RPMI8226 (cell line): ENCODE measurements at regions not wholly inside any gene's neighbourhood (a gene's known extent, or its start where the extent isn't known, plus 50 kb on each side); places are given as distances from the start of the nearest gene placed in this dataset.

ENCODE experiments used
- DNase-seq: peaks from one replicate; pipeline ENCODE4 v3.0.0-alpha.2; 2015

DNA sequence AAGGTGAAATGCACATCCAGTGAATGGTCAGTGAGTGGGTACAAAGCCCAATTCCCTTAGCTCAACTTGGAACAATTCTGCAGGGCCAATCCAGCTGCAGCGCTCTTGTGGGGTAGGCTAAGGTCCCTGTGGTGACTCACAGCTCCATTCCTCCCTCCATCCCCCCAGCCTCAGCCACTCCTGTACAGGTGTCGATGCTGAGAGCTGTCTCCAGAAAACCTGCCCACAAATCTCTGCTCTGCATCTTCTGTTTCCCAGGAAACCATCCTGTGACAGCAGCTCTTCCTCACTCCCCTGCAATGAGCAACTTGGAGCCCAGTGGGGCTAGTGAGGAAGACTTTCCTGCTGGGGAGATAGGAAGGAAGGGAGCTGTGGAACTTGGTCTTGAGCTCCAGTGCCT, 244.7 kb upstream of the GPR26 start:
- no peak for DNase-seq

DNA sequence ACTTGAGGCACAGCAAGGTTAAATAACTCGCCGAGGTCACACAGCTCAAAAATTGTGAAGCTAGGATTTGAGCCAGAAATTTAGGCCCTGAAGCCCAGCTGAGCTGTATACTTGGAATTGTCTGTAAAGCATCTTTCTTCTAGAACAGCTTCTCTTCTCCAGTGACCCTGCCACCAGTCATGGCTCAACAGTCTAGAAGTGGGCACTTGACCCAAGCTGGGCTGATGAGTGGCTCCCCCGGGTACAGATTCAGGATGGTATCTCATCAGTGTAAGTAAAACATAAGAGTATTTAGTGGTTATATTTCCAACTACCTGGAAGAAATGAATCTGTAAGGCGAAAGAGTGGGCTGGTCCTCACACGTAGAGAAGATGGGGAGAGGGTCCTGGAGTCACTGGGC, 243.9 kb upstream of the GPR26 start:
- DNase-seq = no peak

DNA sequence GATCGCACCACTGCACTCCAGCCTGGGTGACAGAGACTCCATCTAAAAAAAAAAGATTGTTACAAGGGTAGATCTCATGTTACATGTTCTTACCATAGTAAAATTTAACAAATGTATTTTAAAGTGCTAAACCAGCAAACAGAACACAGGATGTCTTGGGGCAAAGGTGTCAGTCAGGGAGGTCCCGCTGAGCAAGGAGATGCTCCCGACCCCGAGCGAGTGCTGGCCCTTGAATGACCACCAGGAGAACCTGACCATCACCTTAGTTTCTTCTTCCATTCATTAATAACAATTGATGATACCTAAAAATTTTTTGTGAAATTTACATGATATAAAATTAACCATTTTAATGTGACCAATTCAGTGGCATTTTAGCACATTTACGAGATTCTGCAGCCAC, 241.6 kb upstream of the GPR26 start:
- DNase-seq = no peak

DNA sequence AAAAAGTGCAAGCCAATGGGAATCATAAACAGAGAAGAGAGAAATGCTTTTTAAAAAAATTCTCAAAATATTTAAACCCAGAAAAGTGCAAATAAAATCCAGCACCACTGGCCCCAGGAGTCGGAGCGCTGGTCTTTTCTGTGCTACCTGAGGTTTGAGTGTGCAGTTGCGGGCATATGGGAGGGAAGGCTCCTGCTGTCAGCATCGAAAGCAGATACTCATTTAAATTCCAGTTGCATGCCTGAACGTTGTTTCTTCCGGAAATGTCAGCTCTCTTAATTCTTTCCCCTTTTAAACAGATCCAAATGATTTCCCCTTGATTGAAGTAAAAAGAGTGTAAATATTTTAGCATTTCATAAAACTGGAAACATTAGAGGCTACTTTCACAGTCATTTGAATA, 240.5 kb upstream of the GPR26 start:
- DNase-seq = no peak

DNA sequence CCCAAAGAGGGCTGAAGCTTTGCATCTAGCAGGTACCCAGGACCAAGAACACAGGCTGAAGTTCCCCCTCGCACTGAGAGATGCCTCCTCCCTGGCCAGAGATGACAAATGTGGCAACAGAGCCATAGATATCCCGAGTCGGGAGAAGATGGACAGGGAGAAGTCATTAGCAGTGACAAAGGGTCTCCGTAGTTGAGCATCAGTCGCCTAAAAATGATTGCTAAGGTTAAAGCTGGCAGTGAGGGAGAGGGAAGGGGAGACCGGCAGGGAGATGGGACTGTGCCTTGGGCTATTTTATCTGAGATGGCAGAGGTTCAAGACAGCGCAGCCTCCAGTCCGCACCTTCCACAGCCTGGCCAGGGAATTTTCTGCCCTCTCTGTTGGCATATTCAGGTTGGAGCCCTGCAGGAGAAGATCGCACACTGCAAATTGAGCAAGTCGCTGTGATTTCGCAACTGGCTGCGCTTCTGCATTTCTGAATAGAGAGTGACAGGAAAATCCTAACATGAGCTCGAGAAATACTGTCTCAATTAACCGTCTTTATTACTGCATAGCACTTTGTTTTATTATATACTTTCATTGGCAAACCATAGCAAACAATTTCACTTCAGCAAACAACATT, 238.9 kb upstream of the GPR26 start:
- DNase-seq = no peak

DNA sequence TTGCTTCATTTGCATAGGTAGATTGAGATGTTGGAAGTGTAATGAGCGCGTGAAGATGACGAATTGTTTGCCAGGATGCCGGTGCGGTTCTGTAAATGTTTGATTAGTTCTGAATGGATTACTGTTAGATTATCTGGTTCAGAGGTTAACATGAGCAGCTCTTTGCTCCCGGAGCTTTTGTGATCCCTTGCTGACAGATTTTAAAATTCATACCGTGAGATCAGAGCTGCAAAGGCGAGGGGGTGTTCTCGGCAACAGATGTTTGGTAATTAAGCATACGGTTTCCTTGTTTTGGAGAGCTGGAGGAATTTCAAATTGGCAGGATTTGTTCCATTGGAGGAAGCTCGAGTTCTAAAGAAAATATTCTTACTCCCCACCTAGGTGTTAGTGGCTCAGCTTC, 237.8 kb upstream of the GPR26 start:
- DNase-seq = no peak

DNA sequence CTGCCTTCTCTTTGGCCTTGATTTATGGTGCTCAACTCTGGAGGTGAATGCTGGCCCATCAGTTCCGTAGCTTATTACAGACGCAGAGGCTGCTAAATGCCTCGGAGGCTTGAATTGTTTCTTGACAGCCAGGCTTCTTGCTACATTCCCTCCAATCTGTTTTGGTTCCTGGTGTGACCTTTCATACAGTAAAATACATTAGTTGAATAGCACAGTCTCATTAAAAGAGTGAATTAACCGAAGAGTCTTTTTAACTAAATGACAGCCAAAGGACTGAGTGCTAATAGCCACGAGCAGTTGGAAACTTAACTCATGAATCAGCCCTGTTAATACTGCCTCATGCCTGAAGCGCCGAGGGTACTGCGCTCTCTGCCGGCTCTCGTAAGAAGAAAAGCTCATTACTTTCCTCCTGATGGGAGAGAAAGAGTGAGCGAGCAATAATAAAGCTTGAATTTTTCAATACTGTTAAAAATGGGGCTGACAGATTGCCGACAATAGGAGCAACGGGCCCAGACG, 236.4 kb upstream of the GPR26 start:
- no peak for DNase-seq

DNA sequence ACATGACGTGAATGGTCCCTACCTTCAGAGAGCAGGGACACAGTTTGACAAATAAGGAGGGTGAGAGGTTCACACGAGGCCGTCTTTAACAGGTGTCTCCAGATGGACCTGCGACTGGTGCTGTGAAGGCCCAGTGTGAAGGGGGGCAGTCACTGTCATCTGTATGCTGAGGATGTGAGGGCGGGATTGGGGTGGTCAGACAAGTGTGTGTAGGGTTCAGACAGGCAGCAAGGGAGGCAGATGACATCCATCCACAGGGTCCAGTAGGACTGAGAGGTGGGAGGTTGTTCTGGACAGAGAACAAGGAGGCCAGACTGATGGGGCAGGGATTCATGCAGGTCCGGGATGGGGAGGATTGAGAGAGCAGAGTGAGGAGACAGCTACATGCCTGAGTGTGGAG, 232.6 kb upstream of the GPR26 start:
- DNase-seq = no peak

DNA sequence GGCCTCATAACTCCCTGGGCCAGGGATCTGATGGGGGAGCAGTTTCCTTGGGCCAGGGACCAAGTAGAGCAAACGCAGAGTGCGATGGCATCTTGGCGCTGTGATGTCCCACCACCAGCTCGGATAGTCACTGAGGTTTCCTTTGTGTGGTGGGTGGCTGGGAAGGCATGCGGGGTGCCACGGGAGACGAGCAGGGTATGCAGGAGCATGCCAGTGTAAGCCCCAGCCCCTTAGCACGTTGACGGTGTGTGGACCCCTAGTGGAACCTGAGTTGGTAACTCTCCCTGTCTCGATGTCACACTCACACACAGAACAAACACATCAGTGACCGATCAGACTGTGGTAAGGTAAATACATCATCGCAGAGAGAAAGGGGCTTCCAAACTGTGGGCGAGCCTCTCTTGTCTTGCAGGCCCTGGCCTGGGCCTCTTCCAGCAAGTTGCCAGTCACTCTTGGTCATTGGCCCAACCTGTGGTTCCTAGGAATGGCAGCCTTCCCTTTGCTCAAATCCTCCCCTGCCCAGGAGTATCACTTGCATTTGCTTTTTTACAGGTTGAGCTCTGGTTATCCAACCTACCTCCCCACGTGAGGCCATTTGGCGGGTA, 231.6 kb upstream of the GPR26 start:
- DNase-seq = no peak

DNA sequence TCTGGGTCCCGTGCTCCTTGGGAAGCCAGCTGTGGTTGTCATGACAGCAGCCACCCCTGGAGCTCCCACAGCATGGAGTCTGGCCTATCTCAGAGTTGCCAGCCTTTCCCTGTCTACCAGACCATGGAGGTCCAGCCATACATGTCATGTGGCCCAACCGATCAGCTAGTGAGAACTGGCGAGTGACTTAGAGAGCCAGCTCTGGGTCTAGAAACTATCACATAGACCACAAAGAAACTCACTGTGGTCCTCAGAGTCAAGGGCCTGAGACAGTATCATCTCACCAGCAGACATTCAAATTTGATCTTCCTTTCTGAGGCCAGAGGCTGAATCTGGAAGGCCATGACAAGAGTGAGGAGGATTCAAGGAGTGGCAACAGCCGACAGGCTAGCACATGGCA, 223.3 kb upstream of the GPR26 start:
- DNase-seq = no peak

DNA sequence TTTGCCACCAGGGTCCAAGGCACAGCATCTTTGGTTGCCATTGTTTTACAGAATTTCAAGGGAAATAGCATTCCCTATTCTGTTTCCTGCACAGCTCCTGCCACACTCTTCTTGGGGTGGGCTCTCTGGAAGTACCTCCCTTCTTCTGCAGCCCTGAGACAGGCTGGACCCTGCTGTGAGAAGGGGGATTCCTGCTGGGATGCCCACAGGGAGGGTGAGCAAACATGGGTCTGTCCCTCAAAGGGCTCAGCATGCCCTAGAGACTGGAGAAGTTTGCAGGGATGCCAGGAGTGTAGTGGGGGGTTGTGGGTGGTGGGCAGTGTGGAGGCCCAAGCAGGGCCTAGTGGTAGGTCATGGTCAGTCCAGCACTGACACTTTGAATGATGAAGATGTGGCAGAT, 222.2 kb upstream of the GPR26 start:
- no peak for DNase-seq

DNA sequence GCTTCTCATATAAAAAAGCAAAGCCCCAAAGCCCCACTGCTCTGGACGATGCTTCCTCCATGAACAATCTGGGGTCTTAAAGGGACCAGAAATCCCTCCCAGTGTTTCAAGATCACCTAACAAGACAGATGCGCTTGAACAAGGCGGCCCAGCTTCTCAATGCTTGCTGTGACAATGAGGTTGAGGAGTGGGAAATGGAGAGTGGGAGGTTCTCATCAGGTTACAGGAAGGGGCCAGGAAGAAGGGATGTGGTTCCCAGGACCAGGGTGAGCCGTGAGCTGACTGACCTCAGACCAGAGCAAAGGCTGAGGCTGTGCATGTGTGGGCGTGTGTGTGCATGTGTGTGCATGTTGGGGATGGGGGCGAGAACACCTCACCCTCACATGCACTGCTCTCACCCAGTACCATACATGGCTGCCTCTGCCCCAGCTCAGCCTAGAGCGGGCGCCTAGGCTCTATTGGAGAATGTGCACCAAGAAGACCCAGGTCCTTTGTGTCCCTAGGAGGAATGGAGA, 220.8 kb upstream of the GPR26 start:
- DNase-seq = no peak

DNA sequence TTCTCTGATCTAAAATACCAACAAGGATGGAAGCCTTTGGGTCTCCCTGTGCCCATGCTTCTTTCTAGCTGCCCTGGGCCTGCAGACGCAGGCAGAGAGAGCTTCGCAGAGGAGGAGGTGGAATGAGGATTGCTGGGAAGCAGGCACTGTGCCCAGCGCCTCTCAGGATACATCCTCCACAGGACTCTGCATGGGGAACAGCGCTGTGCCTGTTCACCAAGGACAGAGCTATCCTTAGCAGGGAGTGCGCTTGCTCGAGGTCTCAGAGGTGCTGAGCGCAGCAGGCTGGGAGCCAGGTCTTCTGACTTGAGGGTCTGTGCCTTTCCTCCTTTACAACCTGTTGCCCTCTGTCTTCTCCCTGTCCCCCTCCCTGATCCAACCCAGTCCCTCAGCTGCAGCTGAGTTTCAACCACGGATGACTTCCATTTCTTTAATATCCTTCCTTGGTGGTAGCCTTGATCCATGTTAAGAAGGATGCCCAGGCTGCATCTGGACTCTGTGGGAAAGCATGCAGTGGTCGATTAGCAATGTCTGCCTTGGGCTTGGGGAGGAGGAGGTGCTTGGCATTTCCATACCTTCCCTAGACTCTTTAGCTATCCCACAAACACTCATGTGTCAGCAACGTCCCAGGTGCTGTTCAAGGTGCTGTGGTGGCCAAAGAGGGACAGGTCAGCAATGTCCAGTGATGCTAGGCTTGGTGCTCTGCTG, 219.6 kb upstream of the GPR26 start:
- DNase-seq = no peak

DNA sequence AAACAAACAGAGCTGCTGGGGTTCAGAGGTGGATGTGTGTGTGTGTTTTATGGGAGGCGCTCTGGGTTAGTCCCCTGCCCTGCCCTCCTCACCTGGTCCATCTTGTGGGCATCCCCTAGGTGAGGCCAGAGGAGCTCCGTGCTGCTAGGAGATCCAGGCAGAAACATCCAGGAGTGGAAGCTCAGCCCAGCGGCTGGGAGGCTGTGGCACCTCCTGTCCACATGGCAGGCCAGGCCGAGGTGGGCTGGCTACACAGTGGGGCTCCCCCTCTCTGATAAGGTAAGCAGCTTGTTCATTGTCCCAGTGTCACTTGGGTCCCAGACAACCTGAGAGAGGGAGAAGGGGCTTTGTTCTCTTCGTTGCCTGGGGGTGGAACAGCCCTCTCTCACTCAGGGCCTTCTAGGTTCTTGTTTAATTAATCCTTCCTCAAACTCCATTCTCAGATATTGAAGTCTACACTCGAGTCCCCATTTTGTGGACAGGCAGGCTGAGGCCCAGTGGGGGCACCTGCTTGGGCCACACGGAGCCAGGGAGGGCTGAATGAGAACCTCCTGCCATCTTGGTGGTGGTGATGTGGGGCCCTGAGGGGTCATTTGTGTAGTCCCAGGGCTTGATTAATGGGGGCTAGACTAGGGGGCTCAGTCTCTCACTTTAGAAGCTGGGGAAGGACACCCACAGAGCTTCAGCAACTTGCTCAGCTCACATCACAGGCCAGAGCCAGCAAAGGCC, 216.8 kb upstream of the GPR26 start:
- DNase-seq = no peak

DNA sequence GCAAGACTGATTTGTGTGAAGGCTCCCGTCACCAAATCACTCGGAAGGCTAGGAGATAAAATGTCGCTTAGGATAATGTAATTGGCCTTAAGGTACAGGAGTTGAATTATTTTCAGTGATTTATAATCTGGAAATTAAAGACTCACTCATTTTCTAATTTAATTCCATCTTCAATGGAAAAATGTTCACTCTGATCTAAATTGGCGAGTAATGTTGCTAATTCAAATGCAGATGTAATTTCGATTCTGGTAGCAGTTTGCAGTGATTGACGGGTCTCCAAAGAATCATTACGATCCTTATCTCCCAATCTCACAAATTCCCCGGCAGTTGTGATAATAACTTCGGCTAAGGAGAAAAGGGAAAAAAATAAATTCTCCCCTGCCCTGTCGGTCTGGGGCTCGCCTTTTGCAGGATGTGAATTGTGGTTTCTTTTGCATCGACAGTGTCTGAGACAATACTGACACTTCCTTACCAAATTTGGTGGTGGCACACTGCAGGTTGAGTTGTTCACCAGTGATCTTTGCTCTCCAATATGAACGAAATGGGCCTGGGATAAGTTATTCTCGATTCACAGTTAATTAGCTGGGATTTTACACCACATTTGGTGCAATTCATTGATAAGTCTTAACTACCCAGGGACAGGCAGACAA, 215.1 kb upstream of the GPR26 start:
- no peak for DNase-seq

DNA sequence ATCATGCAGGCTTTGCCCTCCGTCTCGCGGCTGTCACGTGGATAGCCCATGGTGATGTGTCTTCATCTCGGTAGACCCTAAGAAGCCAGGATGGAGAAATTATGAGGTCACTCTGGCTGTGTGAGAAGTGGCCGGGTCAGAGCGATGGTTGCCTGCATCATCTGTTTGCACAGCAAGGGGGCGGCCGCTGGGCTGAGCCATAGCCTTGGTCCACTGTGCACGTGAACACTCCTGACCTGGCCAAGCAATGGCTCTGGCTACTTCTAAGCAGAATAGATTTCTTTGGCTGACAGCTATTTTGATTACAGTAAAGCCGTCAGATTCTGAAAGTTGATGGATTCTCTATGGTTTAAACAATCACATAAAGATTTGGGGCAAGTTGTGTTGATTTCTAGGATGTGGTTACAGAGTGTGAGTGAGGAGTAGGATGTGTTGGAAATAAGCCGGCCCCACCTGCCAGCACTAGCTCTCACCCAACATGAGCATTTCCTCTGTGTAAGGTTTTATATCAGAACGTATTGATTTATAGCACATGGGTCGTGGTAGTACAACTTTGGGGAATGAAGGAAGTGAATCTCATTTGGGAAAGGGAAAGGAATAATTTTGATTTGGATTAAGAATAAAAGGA, 214.4 kb upstream of the GPR26 start:
- no peak for DNase-seq

DNA sequence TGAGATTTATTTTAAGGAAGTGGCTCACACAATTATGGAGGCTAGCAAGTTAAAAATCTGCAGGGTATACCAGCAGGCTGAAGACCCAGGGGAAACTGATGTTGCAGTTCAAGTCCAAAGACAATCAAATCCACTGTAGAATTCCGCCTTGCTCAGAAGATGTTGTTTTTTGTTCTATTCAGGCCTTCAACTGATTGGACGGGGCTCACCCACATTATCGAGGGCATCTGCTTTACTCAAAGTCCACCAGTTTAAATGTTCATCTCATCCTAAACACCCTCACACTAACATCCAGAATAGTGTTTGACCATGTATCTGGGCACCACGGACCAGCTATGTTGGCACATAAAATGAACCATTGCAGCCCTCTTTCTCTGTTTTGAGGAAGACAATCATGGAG, 211.2 kb upstream of the GPR26 start:
- no peak for DNase-seq

DNA sequence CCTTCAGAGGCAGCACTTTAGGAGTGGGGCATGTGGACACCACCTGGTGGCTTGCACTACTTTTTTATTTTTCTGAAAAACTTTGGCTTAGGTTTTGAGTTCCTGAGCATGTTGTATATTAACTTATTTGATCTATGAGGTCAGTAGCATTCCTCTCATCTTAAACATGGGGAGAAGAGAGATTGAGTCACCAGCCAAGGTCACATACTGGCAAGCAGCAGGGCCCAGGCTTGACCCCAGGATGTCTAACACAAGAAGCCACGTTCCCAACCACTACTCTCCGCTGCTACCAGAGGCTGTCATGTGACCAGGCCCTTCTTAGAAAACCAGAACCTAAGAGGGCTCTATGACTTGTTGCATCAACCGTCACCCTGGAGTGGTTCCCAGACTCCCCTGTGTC, 210.3 kb upstream of the GPR26 start:
- no peak for DNase-seq

DNA sequence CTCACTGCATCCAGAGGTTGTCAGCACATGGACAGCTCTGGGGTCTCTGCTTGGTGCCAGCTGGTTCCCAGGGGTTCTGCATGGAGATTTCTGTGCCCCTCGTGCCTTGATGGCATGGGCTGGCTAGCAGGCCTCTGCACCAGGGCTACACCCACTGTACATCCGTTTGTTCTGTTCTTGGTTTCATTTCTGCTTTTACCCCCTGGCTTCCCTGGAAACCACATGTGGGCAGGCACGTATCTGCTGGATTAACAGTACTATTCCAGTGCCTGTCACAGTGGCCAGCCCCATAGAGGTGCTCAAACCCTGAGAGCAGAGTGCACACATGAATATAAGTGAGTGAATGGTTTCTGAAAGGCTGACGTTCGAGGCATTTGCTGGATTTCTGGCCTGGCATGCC, 207.2 kb upstream of the GPR26 start:
- no peak for DNase-seq

DNA sequence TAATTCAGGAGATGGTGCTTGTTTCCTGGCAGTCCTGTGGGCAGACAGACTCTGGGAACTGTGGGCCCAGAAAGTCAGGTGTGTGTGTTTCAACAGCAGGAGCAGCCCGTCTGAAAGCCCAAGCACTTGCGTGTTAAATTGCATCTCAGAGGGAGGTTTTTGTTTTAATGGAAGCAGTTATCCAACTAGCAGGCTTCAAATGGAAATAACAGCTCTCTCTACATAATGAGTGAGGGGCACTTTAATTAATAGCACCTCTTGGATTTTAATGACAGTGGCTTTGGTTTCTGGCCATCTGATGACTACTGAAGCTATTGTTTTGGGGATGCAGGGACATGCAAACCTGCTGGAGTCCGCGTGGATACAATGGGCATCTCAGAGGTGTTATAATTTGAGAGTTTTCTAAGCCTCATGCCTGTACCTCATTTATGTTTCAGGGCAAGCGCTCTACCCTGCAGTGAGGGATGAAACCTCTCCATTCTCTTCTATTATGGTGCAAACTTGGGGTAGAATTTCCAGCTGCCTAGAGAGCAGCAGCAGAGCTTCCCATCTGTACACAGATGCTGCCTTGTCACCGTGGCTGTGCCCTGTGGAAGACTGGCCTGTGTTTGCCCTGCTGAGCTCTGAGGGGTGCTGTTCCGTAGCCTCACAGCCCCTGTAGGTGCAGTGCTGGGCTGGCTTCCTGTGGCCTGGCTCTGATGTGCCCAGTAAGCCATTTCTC, 206.6 kb upstream of the GPR26 start:
- DNase-seq = no peak

DNA sequence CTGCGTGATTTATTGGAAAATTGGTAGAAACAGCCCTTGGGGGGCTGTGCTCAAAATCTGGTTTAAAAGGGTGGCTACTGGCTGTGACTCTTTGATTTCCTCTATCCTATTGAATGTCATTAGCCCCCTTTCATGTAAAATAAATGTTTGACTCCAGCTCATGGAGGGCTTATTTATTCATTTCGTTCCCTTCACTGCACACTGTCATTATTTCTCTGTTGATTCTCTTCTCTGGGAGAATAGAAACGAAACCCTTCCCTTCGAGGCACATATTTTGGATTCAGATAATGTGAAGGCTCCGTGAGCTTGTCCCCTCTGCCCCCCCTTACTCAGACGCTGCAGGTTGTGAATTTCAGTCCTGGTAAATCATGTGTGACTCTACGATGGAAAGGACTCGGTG, 203.9 kb upstream of the GPR26 start:
- DNase-seq = no peak

DNA sequence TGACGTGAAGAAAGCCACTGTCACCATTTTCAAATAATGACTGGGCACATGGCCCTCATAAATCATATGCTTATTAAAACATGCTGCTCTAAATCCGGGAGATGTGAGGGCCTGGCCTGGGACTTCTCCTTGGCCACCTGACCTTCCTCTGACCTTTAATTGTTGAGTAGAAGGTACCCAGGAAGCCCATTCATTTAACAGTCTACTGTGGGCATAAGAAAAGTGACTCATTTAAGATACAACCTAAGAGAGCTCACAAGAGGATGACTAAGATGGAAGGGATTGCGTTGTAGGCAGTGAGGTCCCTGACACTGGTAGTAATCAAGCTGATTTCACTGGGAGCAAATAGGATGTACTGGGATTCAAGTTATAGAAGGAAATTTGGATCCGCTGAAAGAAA, 203.4 kb upstream of the GPR26 start:
- no peak for DNase-seq
